ENCODE measurements at regions not wholly inside any gene's neighbourhood (a gene's known extent, or its start where the extent isn't known, plus 50 kb on each side); places are given as distances from the start of the nearest gene placed in this dataset.

GRCh38 chr12:93043877-93044209 lies 114.7 kb upstream of the EEA1 start:
- TF ChIP-seq, protein P1, sequence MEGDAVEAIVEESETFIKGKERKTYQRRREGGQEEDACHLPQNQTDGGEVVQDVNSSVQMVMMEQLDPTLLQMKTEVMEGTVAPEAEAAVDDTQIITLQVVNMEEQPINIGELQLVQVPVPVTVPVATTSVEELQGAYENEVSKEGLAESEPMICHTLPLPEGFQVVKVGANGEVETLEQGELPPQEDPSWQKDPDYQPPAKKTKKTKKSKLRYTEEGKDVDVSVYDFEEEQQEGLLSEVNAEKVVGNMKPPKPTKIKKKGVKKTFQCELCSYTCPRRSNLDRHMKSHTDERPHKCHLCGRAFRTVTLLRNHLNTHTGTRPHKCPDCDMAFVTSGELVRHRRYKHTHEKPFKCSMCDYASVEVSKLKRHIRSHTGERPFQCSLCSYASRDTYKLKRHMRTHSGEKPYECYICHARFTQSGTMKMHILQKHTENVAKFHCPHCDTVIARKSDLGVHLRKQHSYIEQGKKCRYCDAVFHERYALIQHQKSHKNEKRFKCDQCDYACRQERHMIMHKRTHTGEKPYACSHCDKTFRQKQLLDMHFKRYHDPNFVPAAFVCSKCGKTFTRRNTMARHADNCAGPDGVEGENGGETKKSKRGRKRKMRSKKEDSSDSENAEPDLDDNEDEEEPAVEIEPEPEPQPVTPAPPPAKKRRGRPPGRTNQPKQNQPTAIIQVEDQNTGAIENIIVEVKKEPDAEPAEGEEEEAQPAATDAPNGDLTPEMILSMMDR (IDR thresholded peaks at IDR 0.05; ENCODE audit: insufficient read depth, low read length, poor library complexity, severe bottlenecking), result no peak
- TF ChIP-seq EZH2phosphoT487 (conservative IDR thresholded peaks at IDR 0.05; ENCODE audit: low read length), result no peak

Measured in SU-DHL-6 (cell line).